Gastroesophageal sphincter (tissue), 4 donors: ENCODE measurements at regions not wholly inside any gene's neighbourhood (a gene's known extent, or its start where the extent isn't known, plus 50 kb on each side); places are given as distances from the start of the nearest gene placed in this dataset.

Source experiments
- ATAC-seq: fragments of 150-250 bp; one replicate; pipeline ENCODE4 v1.9.1; 2016; ENCODE audit warnings: mild to moderate bottlenecking, moderate library complexity
- H3K27ac ChIP-seq, 4 donors: fragments of 200-600 bp; sonication (generic) in 3 of 4; 1 replicate in 3 of 4; 2 replicates in 1 of 4; pipeline ENCODE4 v1.5.1; 2016 to 2019
- H3K27me3 ChIP-seq: fragments of 200-600 bp; sonication (generic); one replicate; pipeline ENCODE4 v1.5.1; 2019
- H3K36me3 ChIP-seq, 2 donors: fragments of 200-600 bp; sonication (generic); one replicate each; pipeline ENCODE4 v1.5.1; 2019; ENCODE audit warnings: control low read depth in 1 of 2
- H3K4me1 ChIP-seq, 3 donors: fragments of 200-600 bp; sonication (generic); 1 replicate in 2 of 3; 2 replicates in 1 of 3; pipeline ENCODE4 v1.5.1; 2016 to 2019; ENCODE audit warnings: control low read depth in 2 of 3
- H3K4me3 ChIP-seq, 2 donors: fragments of 200-600 bp; sonication (generic); one replicate each; pipeline ENCODE4 v1.5.1; 2019; ENCODE audit warnings: mild to moderate bottlenecking in 1 of 2, moderate library complexity in 1 of 2
- H3K9me3 ChIP-seq, 3 donors: fragments of 200-600 bp; sonication (generic); one replicate each; pipeline ENCODE4 v1.5.1; 2017 to 2019; ENCODE audit warnings: control low read depth in 2 of 3
- EP300 ChIP-seq: sonication (generic); formaldehyde crosslinking; IDR thresholded peaks from one replicate; pipeline ENCODE4 v1.6.1; 2017; ENCODE audit warnings: antibody characterized with exemption, mild to moderate bottlenecking
- POLR2A ChIP-seq, 2 donors: fragments of 450-650 bp; IDR thresholded peaks; one replicate each; pipeline ENCODE4 v1.6.1; 2017; ENCODE audit warnings: antibody characterized with exemption in 2 of 2, mild to moderate bottlenecking in 2 of 2, moderate library complexity in 1 of 2
- POLR2AphosphoS5 ChIP-seq: sonication (generic); formaldehyde crosslinking; IDR thresholded peaks from one replicate; pipeline ENCODE4 v1.6.1; 2017; ENCODE audit warnings: antibody characterized with exemption
- WGBS, 2 donors: methylation state at CpG; one replicate each; pipeline ENCODE4 v1.1.5; 2018; ENCODE audit warnings: low coverage in 1 of 2; 5-methylcytosine and 5-hydroxymethylcytosine counted together
- TF ChIP-seq, protein P1 (sequence below), 4 experiments: fragments of 200-600 bp in 2 of 4; fragments of 450-650 bp in 2 of 4; sonication (generic) in 1 of 4; IDR thresholded peaks; one replicate each; pipeline ENCODE4 v1.5.1; 2017 to 2019; ENCODE audit warnings: antibody characterized with exemption in 4 of 4, mild to moderate bottlenecking in 2 of 4, moderate library complexity in 2 of 4

DNA sequence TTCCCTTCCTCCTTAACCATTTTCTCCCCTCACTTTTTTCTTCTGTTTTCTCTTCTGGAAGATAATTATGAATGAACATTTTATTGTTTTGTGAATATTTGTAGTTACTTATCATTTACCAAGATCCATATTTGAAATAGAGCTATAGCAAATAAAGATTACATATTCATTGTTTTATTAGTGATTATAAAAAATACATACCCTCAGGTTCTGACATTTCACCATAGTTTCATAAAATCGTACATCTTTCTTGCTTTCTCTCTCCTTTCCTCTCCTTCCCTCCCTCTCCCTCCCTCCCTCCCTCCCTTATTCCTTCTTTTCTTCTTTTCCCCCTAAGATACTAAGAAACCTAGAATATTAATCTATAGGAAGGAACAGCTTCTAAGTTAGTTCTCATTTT is 410.9 kb upstream of the GOLIM4 start:
- H3K36me3 ChIP-seq = no peaks in the 10 kb centered on the region
- no peak for ATAC-seq
- no peaks in the 10 kb centered on the region for H3K9me3 ChIP-seq
- H3K27me3 ChIP-seq = no peaks in the 10 kb centered on the region
- TF ChIP-seq POLR2A (IDR thresholded peaks at IDR 0.05) (no peak), POLR2AphosphoS5 (no peak)
- TF ChIP-seq, protein P1, sequence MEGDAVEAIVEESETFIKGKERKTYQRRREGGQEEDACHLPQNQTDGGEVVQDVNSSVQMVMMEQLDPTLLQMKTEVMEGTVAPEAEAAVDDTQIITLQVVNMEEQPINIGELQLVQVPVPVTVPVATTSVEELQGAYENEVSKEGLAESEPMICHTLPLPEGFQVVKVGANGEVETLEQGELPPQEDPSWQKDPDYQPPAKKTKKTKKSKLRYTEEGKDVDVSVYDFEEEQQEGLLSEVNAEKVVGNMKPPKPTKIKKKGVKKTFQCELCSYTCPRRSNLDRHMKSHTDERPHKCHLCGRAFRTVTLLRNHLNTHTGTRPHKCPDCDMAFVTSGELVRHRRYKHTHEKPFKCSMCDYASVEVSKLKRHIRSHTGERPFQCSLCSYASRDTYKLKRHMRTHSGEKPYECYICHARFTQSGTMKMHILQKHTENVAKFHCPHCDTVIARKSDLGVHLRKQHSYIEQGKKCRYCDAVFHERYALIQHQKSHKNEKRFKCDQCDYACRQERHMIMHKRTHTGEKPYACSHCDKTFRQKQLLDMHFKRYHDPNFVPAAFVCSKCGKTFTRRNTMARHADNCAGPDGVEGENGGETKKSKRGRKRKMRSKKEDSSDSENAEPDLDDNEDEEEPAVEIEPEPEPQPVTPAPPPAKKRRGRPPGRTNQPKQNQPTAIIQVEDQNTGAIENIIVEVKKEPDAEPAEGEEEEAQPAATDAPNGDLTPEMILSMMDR (IDR thresholded peaks at IDR 0.05) = no peak
- no peak overlapping the region for H3K27ac ChIP-seq
- H3K4me1 ChIP-seq = no peaks in the 10 kb centered on the region
- 67 to 69% methylated on average over 1 of the region's 1 CpG for WGBS, 2 donors
- H3K4me3 ChIP-seq = no peak overlapping the region

DNA sequence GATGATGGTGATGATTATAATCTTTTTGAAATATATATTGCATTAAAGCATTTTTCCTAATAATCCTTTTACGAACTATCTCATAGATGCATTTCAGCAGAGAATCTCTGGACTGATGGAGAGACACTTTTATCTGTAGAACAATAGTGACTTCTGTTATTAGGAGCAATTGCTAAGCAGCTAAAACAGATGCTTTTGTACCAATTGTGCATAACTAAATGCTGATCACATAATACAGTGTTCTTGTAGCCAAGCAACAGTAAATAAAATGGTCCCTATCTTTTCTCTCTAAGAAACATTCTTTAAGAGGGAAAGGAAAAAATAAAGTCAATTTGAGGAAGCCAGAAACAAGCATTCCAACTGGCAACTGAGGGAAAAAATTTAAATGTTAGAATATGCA is 405.8 kb upstream of the GOLIM4 start:
- Histone ChIP-seq H3K4me3 (no peak overlapping the region), H3K4me1 (peaks cover 0 to 7% (median 0%) of the 10 kb centered on the region in 3 donors), H3K9me3 (no peaks in the 10 kb centered on the region), H3K36me3 (no peaks in the 10 kb centered on the region), H3K27ac (no peak overlapping the region), H3K27me3 (no peaks in the 10 kb centered on the region)
- ATAC-seq = no peak
- 52 to 60% methylated on average over 1 of the region's 1 CpG for WGBS, 2 donors
- TF ChIP-seq POLR2A (IDR thresholded peaks at IDR 0.05) (no peak), EP300 (no peak), POLR2AphosphoS5 (no peak)
- TF ChIP-seq, protein P1 (IDR thresholded peaks at IDR 0.05) = no peak

DNA sequence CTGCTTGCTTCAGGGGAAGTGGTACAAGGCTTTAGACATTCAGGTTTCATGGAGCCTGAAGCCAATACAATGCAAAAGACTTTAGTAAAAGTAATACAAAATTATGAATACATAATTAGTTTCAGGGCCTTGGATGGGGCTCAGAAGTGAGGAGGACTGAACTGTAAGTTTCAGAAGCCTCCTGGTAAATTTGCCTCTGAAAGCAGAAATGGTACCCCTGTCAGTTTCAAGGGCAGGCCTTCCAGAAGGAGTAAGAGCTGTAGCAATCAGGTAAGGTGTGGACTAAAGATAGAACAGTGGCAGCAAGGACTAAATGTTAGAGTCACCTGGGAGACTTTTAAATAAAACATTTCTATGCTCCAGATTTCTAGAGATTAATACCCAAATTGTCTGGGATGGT is 402.5 kb upstream of the GOLIM4 start:
- Histone ChIP-seq H3K4me3 (no peak overlapping the region), H3K9me3 (no peaks in the 10 kb centered on the region), H3K27me3 (no peaks in the 10 kb centered on the region), H3K4me1 (peaks cover 0 to 7% (median 0%) of the 10 kb centered on the region in 3 donors), H3K36me3 (no peaks in the 10 kb centered on the region), H3K27ac (no peak overlapping the region)
- no peak for ATAC-seq
- TF ChIP-seq POLR2AphosphoS5 = no peak
- no peak for TF ChIP-seq POLR2A (IDR thresholded peaks at IDR 0.05)
- TF ChIP-seq, protein P1 (IDR thresholded peaks at IDR 0.05) = no peak
- TF ChIP-seq EP300 = no peak

DNA sequence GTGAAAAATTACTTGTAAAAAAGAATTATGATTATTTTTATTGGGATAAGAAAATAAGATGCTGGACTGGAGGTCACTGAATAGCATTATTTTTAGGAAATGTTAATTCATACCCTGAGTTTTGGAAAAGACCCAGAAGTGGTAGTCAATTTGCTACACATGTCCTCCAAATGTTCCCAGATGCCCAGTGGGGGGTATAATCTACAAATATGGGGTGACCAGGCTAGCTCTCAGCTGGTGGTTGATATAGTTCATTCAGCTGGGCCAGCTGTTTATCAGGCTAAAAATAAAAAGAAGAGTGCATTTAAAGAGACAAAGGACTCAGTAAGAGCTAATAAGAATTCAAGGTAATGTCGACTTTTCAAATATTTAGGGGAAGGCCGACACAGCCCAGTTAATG is 402.0 kb upstream of the GOLIM4 start:
- Histone ChIP-seq H3K9me3 (no peaks in the 10 kb centered on the region), H3K4me3 (no peak overlapping the region), H3K4me1 (peaks cover 0 to 7% (median 0%) of the 10 kb centered on the region in 3 donors), H3K36me3 (no peaks in the 10 kb centered on the region), H3K27ac (no peak overlapping the region), H3K27me3 (no peaks in the 10 kb centered on the region)
- 60% methylated on average over 1 to 2 of the region's 2 CpGs for WGBS, 2 donors
- TF ChIP-seq, protein P1 (IDR thresholded peaks at IDR 0.05) = no peak
- no peak for TF ChIP-seq POLR2AphosphoS5
- TF ChIP-seq EP300 = no peak
- no peak for TF ChIP-seq POLR2A (IDR thresholded peaks at IDR 0.05)
- ATAC-seq = no peak

DNA sequence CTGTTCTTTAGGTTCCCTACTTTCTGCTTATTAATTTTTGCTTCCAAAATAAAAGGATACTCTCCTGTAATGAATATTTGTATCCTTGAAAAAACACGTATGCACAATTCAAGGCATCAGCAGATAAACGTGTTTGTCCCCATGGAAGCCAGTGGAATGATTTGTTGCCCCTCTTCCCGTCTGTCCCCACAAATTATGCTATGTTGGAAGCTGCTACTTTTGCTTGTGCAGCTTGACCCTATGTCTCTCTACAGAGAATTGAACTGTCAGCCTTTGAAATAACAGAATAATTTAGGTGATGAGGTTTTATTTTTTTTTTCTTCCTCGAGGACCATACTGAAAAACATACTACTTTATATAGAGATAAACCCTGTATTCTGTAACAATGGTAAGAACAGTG is 401.5 kb upstream of the GOLIM4 start:
- TF ChIP-seq EP300 (no peak), POLR2A (IDR thresholded peaks at IDR 0.05) (no peak), POLR2AphosphoS5 (no peak)
- TF ChIP-seq, protein P1 (IDR thresholded peaks at IDR 0.05) = no peak
- no peaks in the 10 kb centered on the region for H3K9me3 ChIP-seq
- no peaks in the 10 kb centered on the region for H3K36me3 ChIP-seq
- ATAC-seq = no peak
- H3K27me3 ChIP-seq = no peaks in the 10 kb centered on the region
- H3K4me3 ChIP-seq = no peak overlapping the region
- 24 to 38% methylated on average over 4 of the region's 4 CpGs for WGBS, 2 donors
- H3K27ac ChIP-seq = no peak overlapping the region
- peaks cover 0 to 7% (median 0%) of the 10 kb centered on the region in 3 donors for H3K4me1 ChIP-seq
